Activated CD8-positive, alpha-beta T cell treated with anti-CD3 and anti-CD28 coated beads for 36 hours (primary cell): ENCODE measurements at regions not wholly inside any gene's neighbourhood (a gene's known extent, or its start where the extent isn't known, plus 50 kb on each side); places are given as distances from the start of the nearest gene placed in this dataset.

Source experiments
- ATAC-seq: fragments of 200-7000 bp; cut with Tn5 transposase; one replicate; pipeline ENCODE4 v1.10.0; 2021; ENCODE audit warnings: mild to moderate bottlenecking, moderate library complexity
- CTCF ChIA-PET: fragments of 350-600 bp; sonication (Branson Sonifier 250); formaldehyde crosslinking; loops from one replicate; lab custom pipeline; 2021; ENCODE audit warnings: antibody characterized with exemption; lab: Charles Lee
- POLR2A ChIA-PET: fragments of 350-600 bp; sonication (Branson Sonifier 250); formaldehyde crosslinking; loops from one replicate; lab custom pipeline; 2021; ENCODE audit warnings: antibody characterized with exemption; lab: Charles Lee
- DNase-seq: peaks from one replicate; pipeline ENCODE4 v3.0.0-alpha.2; 2020
- H3K27ac Mint-ChIP-seq: one replicate; pipeline ENCODE4 v1.8.0; 2021; ENCODE audit warnings: mild to moderate bottlenecking, mixed read lengths
- H3K27me3 Mint-ChIP-seq: one replicate; pipeline ENCODE4 v1.8.0; 2021; ENCODE audit warnings: mixed read lengths
- H3K36me3 Mint-ChIP-seq: one replicate; pipeline ENCODE4 v1.8.0; 2021; ENCODE audit warnings: low read depth, mixed read lengths
- H3K4me1 Mint-ChIP-seq: one replicate; pipeline ENCODE4 v1.8.0; 2021; ENCODE audit warnings: low read depth, mixed read lengths
- H3K4me3 Mint-ChIP-seq: one replicate; pipeline ENCODE4 v1.8.0; 2021; ENCODE audit warnings: mild to moderate bottlenecking, moderate library complexity, mixed read lengths
- H3K9me3 Mint-ChIP-seq: one replicate; pipeline ENCODE4 v1.8.0; 2021; ENCODE audit warnings: mixed read lengths
- CTCF ChIP-seq: fragments of 200-600 bp; IDR thresholded peaks from one replicate; pipeline ENCODE4 v1.8.0; 2022; ENCODE audit warnings: antibody characterized with exemption, mild to moderate bottlenecking
- intact Hi-C: fragments of 100-400 bp; cut with micrococcal nuclease; formaldehyde crosslinking; loops from one replicate; pipeline ENCODE4 v1.10.0; 2022

DNA sequence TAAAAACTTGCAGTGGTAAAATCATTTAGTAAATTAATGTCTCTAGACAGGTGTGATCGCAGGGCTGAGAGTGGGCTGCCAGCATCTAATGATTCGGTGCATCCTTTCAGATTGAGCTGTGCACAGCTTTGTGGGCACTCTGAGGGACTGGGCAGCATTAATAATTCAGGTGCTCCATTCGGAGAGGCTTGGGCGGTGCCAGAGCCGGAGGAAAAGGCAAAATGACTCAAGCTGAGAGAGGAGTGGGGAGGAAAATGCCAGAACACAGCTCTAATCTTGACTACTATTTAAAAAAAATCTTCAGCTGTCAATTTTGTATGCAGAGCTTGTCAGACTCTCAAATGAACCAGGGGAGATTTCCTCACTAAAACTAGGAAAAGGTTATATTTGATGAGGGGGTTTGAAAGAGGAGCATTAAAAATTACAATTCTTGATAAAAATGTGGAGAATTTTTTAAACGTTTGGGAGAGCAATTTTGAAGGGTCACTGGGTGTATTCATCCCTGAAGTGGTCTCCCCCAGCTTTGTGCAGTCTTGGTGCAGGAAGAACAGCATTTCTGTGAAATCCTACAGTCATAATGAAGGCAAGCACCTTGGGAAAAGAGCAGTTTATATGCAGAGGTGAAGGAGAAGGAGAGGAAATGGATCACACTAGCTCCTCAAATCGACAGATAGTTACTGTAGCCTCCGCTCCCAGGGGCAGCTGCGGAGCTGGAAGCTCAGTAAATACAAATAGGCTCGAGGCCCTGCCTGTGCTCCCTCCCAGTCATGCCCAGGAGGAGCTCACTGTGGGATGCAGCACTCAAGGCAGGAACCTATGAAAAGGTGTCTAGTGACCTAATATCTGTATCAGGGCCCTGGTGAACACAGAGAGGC, 535.4 kb upstream of the RAB6C start:
- Mint-ChIP-seq H3K9me3 (no peaks in the 10 kb centered on the region), H3K4me1 (no peaks in the 10 kb centered on the region), H3K27ac (no peak overlapping the region), H3K27me3 (peaks cover 7% of the 10 kb centered on the region), H3K36me3 (no peaks in the 10 kb centered on the region), H3K4me3 (no peak overlapping the region)
- CTCF ChIA-PET = no interaction called here
- no peak for TF ChIP-seq CTCF
- intact Hi-C loops = no loop called here
- POLR2A ChIA-PET = no interaction called here
- DNase-seq (no peak), ATAC-seq (no peak)

GRCh38 chr2:129444751-129445150, 534.7 kb upstream of the RAB6C start:
- Mint-ChIP-seq H3K36me3 (no peaks in the 10 kb centered on the region), H3K9me3 (no peaks in the 10 kb centered on the region), H3K27me3 (peaks cover 7% of the 10 kb centered on the region), H3K27ac (no peak overlapping the region), H3K4me1 (no peaks in the 10 kb centered on the region), H3K4me3 (no peak overlapping the region)
- intact Hi-C loops = no loop called here
- ChIA-PET CTCF (no interaction called here), POLR2A (no interaction called here)
- DNase-seq (no peak), ATAC-seq (no peak)
- no peak for TF ChIP-seq CTCF

DNA sequence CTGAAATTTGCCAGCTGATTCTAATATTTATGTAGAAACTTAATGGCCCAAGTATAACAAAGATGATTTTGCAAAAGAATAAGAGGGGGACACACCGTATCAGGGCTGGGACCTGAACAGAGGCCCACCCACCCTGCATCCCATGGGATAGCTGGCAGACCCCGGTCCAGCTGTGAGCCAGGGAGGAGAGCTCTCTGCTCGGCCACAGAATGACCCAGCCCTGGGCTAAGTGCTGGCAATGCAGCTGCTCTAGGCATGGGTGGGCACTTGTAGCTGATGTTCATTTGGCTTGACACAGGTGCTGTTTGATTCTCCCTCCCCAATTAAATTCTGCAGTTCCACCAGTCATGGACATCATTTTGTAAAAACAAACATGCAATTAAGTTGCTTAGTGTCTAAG, 522.8 kb upstream of the RAB6C start:
- CTCF ChIA-PET = no interaction called here
- no peaks in the 10 kb centered on the region for H3K27me3 Mint-ChIP-seq

GRCh38 chr2:129457277-129457818, 522.1 kb upstream of the RAB6C start:
- Mint-ChIP-seq H3K4me1 (no peaks in the 10 kb centered on the region), H3K27ac (no peak overlapping the region), H3K27me3 (no peaks in the 10 kb centered on the region), H3K9me3 (no peaks in the 10 kb centered on the region), H3K4me3 (no peak overlapping the region), H3K36me3 (no peaks in the 10 kb centered on the region)
- TF ChIP-seq CTCF = no peak
- DNase-seq = no peak
- ChIA-PET CTCF (no interaction called here), POLR2A (no interaction called here)
- intact Hi-C loops = no loop called here
- ATAC-seq = no peak

More for the DNA sequence above, 522.8 kb upstream of the RAB6C start:
- no peak overlapping the region for H3K4me3 Mint-ChIP-seq
- H3K27ac Mint-ChIP-seq = no peak overlapping the region
- intact Hi-C loops = no loop called here
- no peak for ATAC-seq
- H3K36me3 Mint-ChIP-seq = no peaks in the 10 kb centered on the region
- H3K9me3 Mint-ChIP-seq = no peaks in the 10 kb centered on the region
- H3K4me1 Mint-ChIP-seq = no peaks in the 10 kb centered on the region
- TF ChIP-seq CTCF = no peak
- POLR2A ChIA-PET = no interaction called here
- no peak for DNase-seq

- no peak for TF ChIP-seq CTCF
- DNase-seq (no peak), ATAC-seq (no peak)
- intact Hi-C loops = no loop called here
- Mint-ChIP-seq H3K27me3 (no peaks in the 10 kb centered on the region), H3K4me3 (no peak overlapping the region), H3K9me3 (no peaks in the 10 kb centered on the region), H3K4me1 (no peaks in the 10 kb centered on the region), H3K36me3 (no peaks in the 10 kb centered on the region), H3K27ac (no peak overlapping the region)
- ChIA-PET POLR2A (no interaction called here), CTCF (no interaction called here)
Measured at GRCh38 chr2:129458006-129458405, 521.5 kb upstream of the RAB6C start.
